Eye (tissue), 1 donor: ENCODE measurements at regions not wholly inside any gene's neighbourhood (a gene's known extent, or its start where the extent isn't known, plus 50 kb on each side); places are given as distances from the start of the nearest gene placed in this dataset.

Experiments
- DNase-seq: peaks from one replicate; pipeline ENCODE4 v3.0.0-alpha.2; 2015

- no peak for DNase-seq
Observed at GRCh38 chr5:54851449-54851848, 133.9 kb downstream of the ESM1 start.

GRCh38 chr5:54848581-54848980 is 136.8 kb downstream of the ESM1 start:
- peak; percentile 60 for DNase-seq

GRCh38 chr5:54845567-54845941 is 139.8 kb downstream of the ESM1 start:
- no peak for DNase-seq

- DNase-seq, result peak; percentile 83
Observed at GRCh38 chr5:54844905-54845566, 140.4 kb downstream of the ESM1 start.

GRCh38 chr5:54844266-54844665 is 141.1 kb downstream of the ESM1 start:
- DNase-seq, result no peak

- DNase-seq, result no peak
Observed at GRCh38 chr5:54841481-54841880, 143.9 kb downstream of the ESM1 start.

GRCh38 chr5:54838843-54839242 is 146.6 kb downstream of the ESM1 start:
- DNase-seq, result peak; percentile 65

- DNase-seq, result no peak
Observed at GRCh38 chr5:54837981-54838380, 147.4 kb downstream of the ESM1 start.

GRCh38 chr5:54837093-54837492 is 148.3 kb downstream of the ESM1 start:
- no peak for DNase-seq

- DNase-seq, result no peak
Observed at GRCh38 chr5:54835647-54836046, 149.7 kb downstream of the ESM1 start.

GRCh38 chr5:54834121-54834842 is 151.1 kb downstream of the ESM1 start:
- no peak for DNase-seq

- DNase-seq, result no peak
Observed at GRCh38 chr5:54833590-54833989, 151.8 kb downstream of the ESM1 start.

GRCh38 chr5:54832858-54833257 is 152.5 kb downstream of the ESM1 start:
- DNase-seq, result no peak

GRCh38 chr5:54832045-54832444 is 153.3 kb downstream of the ESM1 start:
- no peak for DNase-seq

- no peak for DNase-seq
Observed at GRCh38 chr5:54831233-54831632, 154.2 kb downstream of the ESM1 start.

GRCh38 chr5:54829676-54830535 is 155.5 kb downstream of the ESM1 start:
- DNase-seq, result no peak

- no peak for DNase-seq
Observed at GRCh38 chr5:54829102-54829501, 156.3 kb downstream of the ESM1 start.

GRCh38 chr5:54828151-54828550 is 157.2 kb downstream of the ESM1 start:
- no peak for DNase-seq

- DNase-seq, result no peak
Observed at GRCh38 chr5:54825005-54825404, 160.4 kb downstream of the ESM1 start.

GRCh38 chr5:54823006-54823405 is 162.4 kb downstream of the ESM1 start:
- no peak for DNase-seq

- no peak for DNase-seq
Observed at GRCh38 chr5:54822324-54822687, 163.1 kb downstream of the ESM1 start.

- DNase-seq, result no peak
Observed at GRCh38 chr5:54821445-54822323, 163.7 kb downstream of the ESM1 start.
